KG1 (cell line): ENCODE measurements at regions not wholly inside any gene's neighbourhood (a gene's known extent, or its start where the extent isn't known, plus 50 kb on each side); places are given as distances from the start of the nearest gene placed in this dataset.

Source experiments
- DNase-seq: peaks from one replicate; lab custom pipeline; 2025; lab: John Stamatoyannopoulos, UW

DNA sequence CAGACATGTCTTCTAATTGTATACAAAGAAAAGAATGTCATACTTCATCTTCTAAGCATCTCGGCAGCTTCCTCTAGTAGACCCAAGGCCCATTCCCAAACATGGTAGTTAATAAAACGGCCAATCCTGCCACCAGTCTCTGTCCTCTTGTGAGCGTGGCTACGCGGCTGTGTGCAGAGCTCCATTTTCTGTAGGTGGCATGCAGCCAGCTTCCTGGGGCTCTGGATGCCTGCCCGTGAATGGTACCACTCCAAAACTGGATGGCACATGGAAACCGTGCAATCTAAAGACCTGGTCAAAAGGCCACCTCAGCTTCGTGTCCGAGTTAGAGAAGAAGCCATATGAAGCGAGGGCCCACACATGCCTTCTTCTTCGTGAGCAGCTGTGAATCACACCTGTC is 110.7 kb downstream of the SIPA1L2 start:
- no peak for DNase-seq

DNA sequence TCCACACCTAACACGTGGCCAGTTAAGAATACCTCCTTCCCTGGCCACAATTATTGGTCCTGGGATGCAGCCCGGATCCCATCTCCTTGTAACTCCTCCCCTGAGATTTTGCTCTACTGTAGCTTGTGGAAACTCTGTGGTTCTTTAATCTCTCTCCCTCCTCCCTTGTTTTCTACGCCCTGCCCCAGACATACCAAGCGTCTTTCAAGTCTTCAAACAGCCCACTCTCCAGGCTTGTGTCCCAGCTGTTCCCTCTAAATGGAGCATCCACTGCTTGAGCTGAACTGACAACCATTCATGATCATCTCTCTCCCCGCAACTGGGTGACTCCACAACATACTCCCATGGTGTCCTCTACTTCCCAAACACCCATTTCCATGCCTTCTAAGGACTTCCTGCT is 111.6 kb downstream of the SIPA1L2 start:
- DNase-seq: no peak

GRCh38 chr1:232517204-232517603 is 112.7 kb downstream of the SIPA1L2 start:
- no peak for DNase-seq

GRCh38 chr1:232515706-232516105 is 114.2 kb downstream of the SIPA1L2 start:
- DNase-seq: no peak

- no peak for DNase-seq
Measured at GRCh38 chr1:232512712-232513111, 117.2 kb downstream of the SIPA1L2 start.

DNA sequence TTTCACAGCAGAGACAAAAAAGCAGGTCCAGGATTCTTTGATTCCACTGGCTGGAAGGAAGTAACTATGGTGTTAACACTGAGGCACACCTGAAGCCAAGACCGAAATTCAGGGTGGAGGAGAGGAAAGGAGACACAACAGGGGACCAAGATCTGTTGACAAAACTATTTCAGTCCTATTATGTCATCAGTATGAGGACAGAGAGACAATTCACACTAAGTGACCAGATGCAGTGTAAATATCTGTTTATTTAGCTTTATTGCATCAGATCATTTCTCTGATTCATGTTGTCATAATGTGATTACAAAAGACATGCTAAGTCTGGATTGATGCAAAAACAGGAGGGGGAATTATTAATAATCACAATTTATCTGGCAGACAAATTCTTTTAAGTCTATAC is 118.8 kb downstream of the SIPA1L2 start:
- no peak for DNase-seq

GRCh38 chr1:232510367-232511110 is 119.4 kb downstream of the SIPA1L2 start:
- DNase-seq: no peak

- DNase-seq: no peak
Measured at GRCh38 chr1:232509570-232509969, 120.4 kb downstream of the SIPA1L2 start.

- DNase-seq: no peak
Measured at GRCh38 chr1:232508130-232508701, 121.7 kb downstream of the SIPA1L2 start.

DNA sequence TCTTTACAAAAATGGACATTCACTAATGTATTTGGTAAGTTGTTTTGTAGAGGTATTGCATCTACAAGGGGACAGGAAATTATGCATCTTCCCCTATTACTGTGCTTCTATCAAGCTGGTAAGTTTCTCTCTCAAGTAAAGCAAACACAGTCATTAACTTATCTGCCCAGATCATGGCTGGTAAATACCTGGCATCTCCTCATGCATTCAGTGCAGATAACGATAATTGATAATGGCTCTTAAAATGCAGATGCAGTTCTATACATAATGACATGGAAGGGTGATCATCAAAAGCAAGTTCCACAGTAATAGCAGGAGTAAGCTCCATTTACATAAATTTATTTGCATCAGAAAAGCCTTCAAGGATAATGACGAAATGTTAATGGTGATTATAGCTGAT is 122.4 kb downstream of the SIPA1L2 start:
- no peak for DNase-seq

DNA sequence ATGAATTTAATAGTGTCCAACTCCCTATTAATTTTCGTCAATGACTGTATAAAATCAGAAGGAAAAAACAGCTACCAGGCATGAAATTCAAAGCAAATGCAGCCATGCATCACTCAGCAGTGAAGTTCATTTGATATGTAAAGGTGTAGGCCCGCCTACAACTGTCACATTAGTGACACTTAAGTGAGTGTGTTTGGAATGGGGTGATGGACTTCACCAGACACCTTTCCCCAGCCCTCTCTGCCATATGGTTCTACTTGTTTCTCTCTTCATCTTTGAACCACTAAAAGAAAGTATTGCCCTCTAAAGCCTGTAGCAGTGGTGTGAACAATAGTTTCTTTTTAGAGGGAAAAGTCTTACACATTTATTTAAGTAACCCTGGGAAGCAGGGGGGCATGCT is 124.0 kb downstream of the SIPA1L2 start:
- DNase-seq: no peak

- no peak for DNase-seq
Measured at GRCh38 chr1:232504651-232505050, 125.3 kb downstream of the SIPA1L2 start.

GRCh38 chr1:232503497-232503896 is 126.4 kb downstream of the SIPA1L2 start:
- no peak for DNase-seq

GRCh38 chr1:232501854-232502253 is 128.1 kb downstream of the SIPA1L2 start:
- no peak for DNase-seq

- DNase-seq: no peak
Measured at GRCh38 chr1:232499188-232499587, 130.7 kb downstream of the SIPA1L2 start.

- no peak for DNase-seq
Measured at GRCh38 chr1:232493869-232494268, 136.1 kb downstream of the SIPA1L2 start.

DNA sequence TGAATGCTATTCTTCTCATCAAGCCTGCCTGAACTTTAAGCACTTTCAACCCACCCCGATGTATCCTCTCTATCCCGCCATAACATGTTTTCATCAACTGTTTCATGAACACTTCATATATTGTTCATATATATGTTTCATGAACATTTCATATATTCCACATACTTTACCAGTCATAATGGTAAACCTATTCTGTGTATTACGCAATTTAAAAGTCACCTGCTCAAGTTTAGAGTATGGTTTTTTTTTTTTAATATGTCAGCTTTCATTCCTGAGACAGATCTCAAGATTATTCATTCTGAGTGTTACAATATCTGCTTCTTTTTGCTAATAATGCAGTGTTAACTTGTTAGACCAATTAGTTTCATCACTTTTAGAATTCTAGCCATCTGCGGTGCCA is 140.7 kb downstream of the SIPA1L2 start:
- DNase-seq: no peak

DNA sequence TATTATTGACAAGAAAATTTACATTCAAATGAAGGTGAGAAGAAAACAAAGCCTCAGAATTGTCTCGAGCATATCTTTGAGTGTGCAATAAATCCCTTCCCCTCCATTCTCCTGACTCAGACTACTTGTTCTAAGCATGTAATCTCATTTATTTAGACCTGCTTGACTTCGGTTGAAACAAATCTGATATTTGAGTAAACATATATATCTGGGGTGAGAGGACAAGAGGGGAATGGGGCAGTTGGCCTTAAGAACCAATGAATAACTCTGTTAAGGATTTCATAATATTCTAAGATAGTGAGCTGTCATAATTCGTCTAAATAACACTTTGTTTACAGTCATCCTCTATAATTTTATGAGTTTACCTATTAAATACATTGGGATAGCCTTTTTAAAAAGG is 142.7 kb downstream of the SIPA1L2 start:
- DNase-seq: no peak

GRCh38 chr1:232486454-232487207 is 143.3 kb downstream of the SIPA1L2 start:
- DNase-seq: no peak

DNA sequence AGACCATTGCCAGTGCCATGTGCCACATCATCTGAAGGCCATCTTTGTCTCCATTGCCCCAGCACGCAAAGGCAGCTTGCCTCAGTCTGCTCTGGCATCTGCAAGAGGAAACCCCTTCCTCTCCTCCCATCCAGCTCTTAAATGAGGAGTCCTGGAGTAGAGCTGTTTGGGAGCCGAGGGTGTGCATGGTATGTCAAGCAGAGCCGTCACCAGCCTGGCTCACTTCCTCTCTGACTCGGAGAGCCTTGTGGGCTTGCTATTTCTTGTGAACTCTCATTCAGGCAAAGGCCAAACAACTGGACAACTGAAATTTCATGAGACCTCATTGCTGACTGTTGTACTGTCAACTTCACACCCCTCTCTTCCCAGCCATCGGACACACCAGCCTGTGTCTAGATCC is 143.9 kb downstream of the SIPA1L2 start:
- DNase-seq: no peak

DNA sequence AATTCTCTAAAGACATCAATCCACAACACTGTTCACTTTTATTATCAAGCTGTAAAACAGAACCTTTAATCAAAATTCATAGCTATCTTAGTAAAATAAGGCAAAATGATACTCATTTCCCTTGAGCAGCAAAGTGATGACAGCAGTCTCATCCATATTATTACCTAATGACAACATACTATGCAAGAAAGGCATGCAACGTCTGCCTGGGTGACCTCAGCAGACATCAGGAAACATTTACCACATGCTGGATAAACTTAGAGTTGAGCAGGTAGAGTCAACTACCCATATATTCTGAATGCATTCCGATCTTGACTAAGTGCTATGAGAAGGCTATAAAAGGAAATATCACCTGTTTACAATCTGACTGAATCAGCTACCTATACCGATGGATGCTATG is 145.1 kb downstream of the SIPA1L2 start:
- no peak for DNase-seq

- no peak for DNase-seq
Measured at GRCh38 chr1:232483826-232484225, 146.1 kb downstream of the SIPA1L2 start.

DNA sequence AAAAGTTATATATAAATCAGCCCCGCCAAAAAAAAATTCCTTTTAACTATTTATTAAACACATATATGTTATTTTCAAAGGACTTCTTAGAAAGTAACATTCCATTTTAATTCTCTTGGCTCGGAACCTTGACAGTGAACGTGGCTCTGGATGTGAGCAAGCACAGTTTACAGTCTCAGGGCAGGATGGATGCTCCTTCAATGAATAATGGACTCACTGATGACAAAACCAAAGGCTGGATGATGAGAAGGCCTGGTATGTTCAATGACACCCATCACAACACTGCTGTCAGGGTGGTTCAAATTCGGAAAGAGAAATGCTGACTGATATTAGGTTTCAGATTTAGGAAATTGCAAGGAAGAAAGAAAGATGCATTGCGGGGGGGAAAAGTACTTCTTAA is 148.8 kb downstream of the SIPA1L2 start:
- no peak for DNase-seq
